ENCODE measurements at regions not wholly inside any gene's neighbourhood (a gene's known extent, or its start where the extent isn't known, plus 50 kb on each side); places are given as distances from the start of the nearest gene placed in this dataset.
"Not testable (repeated sequence)": the region's sequence is repeated elsewhere in the genome, so short reads cannot be mapped to it uniquely, and the experiment has no call there.

DNA sequence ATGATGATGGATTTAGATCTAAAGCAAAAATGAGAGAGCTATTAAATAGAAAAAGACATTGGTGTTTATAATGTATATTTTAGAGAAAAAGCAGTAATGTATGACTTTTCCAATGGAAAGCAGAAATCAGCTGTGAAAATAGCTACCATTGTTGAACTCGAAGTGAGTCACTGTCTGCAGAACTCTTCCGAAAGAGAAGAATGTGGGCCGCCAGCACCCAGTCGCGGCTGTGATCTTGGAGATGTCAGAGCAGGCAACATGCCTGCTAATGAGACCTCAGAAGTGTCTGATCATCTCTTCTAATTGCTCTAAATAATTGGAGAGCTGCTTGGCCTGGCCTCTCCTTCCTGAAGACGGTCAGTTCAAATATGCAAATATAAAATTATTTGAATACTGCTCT lies 333.6 kb upstream of the RUNX1 start:
- no peak for DNase-seq

DNA sequence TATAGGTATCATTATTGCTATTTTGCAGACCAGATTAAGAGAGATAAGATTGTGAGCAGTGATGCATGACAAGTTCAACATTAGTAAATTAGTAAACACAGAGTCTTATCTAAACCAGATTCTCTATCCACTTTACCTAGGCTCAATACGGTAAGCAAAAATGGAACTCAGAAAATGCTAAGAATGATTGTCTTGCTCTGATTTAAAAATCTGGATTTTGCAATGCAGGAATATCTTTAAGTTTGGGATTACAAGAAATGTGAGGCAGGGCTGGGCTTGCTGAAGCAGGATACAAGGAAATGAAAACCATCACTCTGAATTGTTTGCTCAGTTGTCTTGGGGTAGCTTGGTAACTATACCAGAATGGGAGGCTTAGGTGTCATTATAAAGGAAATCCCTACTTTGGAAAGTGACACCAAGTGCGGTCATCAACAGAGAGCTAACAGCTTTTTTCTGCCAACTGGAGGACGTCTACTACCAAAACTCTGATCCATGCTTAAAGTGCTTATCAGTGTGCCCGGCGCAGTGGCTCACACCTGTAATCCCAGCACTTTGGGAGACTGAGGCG lies 332.7 kb upstream of the RUNX1 start:
- DNase-seq = no peak

GRCh38 chr21:35380304-35380703 lies 331.2 kb upstream of the RUNX1 start:
- DNase-seq = not testable (repeated sequence)

DNA sequence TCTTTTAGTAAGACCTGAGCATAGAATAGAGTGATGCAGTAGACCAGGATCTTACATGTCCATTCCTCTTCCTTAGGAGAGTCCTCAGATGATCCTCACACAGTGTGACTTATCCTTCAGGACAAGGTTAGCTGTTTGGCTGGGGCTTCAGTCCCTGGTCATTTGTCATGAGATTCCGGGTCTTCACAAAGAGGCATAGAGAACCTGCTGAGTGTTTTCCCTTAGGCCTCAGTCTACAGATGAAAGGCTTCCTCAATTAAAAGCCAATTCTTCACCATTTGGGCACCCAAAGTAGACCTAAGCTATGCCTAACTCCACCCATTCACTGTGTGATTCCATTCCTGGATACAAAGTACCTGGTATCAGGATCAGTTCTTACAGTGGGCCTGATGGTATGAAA lies 329.8 kb upstream of the RUNX1 start:
- DNase-seq = no peak

- no peak for DNase-seq
Observed at GRCh38 chr21:35377505-35378090, 328.5 kb upstream of the RUNX1 start.

DNA sequence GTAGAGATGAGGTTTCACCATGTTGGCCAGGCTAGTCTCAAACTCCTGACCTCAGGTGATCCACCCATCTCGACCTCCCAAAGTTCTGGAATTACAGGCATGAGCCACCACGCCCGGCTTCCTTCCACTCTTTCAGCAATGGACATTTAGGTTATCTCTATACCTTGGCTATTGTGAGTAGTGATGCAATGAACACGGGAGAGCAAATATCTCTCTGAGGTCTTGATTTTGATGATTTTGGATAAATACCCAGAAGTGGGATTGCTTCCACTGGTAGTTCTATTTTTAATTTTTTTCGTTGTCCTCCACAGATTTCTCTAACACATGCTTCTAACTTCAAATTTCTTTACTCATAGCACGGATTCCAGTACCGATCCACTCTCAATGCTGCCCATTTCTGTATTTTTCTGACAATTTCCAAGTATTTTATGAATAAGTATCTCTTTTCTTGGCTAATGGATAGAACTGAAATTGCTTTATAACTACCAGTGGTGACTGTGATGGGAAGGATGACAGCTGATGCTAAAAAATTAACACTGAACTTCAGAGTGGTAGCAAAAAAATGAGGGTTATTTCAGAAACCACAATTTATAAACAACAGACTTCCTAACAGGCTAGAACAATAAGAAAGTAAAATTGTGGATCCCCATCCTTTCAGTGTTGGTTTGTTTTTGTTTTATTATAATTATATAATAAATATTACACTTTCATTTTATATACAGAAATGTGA lies 327.5 kb upstream of the RUNX1 start:
- no peak for DNase-seq

DNA sequence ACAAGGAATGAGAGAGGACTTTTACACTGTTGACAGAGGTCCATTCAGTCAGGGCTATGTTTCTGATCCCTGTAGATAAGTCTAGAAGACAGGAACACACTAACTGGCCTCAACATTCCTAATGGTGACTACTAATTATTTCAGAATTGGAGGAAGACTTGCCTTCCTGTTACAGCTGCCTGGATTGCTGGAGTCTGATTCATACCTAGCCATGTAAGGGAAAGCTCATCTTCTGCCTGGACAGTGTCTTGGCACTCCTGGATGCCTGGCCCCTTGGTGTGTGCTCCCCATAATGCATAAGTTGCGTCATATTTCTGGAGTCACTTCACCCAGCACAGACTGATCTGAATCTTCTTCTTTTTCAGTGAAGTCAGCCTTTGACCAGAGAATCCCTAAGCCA lies 326.0 kb upstream of the RUNX1 start:
- no peak for DNase-seq

DNA sequence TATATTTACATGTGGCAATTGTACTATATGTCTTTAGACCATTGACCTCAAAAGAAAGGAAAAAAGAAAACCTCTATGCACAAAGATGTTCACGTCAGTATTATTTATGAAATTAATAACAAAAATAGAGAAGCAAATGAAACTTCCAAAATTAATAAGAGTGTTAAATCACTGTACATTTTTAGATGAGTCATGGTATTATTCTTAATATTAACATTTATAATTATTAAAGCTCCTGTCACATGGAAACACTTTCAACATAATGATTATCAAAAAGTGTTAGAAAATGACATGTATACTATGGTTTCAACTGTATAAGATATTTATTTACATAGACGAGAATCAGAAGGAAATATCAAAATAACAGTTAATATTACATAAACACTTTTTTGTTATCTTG lies 324.9 kb upstream of the RUNX1 start:
- no peak for DNase-seq

GRCh38 chr21:35372201-35372600 lies 323.1 kb upstream of the RUNX1 start:
- no peak for DNase-seq

- no peak for DNase-seq
Observed at GRCh38 chr21:35370671-35371070, 321.6 kb upstream of the RUNX1 start.

DNA sequence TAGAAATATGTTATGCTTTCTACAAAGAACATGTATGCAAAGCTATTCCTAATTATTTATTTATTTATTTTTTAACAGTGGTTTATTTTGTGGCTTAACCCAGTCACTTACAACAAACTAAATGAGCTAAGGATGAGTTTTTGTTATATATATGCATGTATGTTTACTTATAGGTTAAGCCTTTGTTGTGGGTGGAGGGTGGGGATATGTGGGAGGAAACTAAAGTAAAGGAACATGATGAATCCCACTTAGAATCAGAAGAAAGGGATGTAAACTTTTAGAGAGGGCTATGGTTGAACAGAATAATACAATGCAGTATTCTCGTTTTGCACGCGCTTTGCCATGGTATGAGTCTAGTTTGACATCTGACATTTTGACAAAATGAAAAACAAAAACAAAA lies 321.0 kb upstream of the RUNX1 start:
- DNase-seq = no peak

DNA sequence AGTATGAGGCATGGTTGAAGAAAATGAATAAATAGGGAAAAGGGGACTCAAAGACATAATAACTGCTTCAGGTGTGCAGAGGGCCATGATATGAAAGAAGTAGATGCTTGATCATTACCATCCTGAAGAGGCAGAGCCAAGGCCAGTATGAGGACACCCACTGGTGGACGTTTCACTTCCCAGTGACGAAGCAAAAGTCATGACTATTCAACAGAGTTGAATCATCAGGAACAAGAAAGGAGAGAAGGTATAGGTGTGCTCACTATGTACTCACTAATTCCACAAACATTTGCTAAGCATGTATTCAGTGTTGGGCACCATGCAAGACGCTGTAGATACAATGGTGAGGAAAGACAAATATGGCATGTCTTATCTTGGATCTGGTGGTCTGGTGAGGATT lies 319.2 kb upstream of the RUNX1 start:
- no peak for DNase-seq

GRCh38 chr21:35367553-35367952 lies 318.5 kb upstream of the RUNX1 start:
- no peak for DNase-seq

DNA sequence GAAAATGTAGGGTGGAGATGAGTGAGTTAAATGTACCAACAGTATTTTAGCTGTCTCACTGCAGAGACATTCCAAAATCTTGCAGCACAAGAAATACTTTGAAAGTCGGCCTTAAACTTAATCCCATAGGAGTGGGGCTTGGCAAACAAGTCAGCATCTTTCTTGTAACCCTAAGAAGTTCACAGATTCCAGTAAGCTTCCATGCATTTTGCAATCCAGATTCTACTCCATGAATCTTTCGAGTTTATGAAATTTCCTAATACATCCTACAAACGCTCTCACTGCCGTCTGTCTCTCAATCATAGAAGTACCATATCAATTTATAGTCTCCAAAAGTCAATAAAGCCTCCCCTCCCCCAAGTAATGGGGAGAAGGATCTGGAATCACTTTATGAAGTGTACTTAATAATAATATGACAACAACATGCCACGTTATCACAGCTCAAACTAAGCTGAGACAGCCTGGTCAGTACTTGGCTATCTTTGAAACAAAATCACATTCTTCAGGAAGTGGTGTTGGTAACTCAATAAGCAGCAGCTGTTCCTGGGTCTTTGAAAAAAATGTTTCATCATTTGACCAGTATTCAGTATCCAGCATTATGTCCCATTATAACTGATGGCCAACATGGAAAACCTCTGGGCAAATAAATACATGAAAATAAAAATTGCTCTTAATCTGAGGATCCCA lies 317.4 kb upstream of the RUNX1 start:
- DNase-seq = no peak

GRCh38 chr21:35363458-35363857 lies 314.4 kb upstream of the RUNX1 start:
- no peak for DNase-seq

- no peak for DNase-seq
Observed at GRCh38 chr21:35361988-35362387, 312.9 kb upstream of the RUNX1 start.

- no peak for DNase-seq
Observed at GRCh38 chr21:35360870-35361570, 311.9 kb upstream of the RUNX1 start.

DNA sequence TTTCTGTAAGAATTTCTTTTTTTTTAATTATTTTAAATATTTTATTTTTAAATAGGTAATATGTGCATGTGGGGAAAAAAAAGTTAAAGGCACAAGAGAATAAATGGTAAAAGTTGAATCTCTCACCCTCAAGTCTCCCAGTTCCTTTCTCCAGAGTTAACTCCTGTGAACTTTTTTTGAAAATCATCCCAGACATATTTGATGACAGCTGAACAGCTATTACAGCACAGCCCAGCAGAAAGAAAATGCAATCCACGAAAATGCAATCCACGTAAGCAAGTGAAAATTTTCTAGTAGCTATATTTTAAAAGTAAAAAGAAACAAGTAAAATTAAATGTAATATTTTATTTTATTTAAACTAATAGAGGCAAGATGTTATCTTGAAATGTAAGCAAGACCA lies 310.0 kb upstream of the RUNX1 start:
- DNase-seq = no peak

DNA sequence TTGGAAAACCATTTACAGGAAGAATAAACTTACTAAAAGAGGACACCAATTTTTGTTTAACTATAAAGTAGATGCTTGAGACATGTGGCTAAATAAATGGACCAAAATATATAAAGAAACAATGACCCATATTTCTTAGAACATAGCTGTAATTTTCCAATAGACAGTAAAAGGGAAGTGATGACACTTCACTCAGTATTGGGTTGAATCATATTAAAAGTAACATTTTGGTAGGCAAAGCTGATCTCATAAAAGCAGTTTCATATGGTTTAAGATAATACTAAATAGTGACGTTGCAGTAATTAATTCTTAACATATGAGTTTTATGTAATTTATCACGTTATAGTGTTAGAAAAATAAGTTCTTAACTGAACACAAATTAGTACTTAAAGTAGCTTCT lies 308.9 kb upstream of the RUNX1 start:
- no peak for DNase-seq

- no peak for DNase-seq
Observed at GRCh38 chr21:35357041-35357780, 308.1 kb upstream of the RUNX1 start.

- DNase-seq = no peak
Observed at GRCh38 chr21:35354078-35354477, 305.0 kb upstream of the RUNX1 start.

- no peak for DNase-seq
Observed at GRCh38 chr21:35352793-35353192, 303.7 kb upstream of the RUNX1 start.
